Keratinocyte (primary cell): ENCODE measurements at regions not wholly inside any gene's neighbourhood (a gene's known extent, or its start where the extent isn't known, plus 50 kb on each side); places are given as distances from the start of the nearest gene placed in this dataset.

ENCODE experiments used
- DNase-seq: peaks from one replicate; pipeline ENCODE4 v3.0.0-alpha.2; 2011; ENCODE audit warnings: low read depth, missing footprints, low spot score
- FAIRE-seq: peaks from 2 replicates; lab custom pipeline; 2011; peaks lifted over from hg19 to GRCh38; lab: Jason Lieb, UNC
- H2AFZ ChIP-seq: 2 replicates; pipeline ENCODE4 v1.6.0; 2012; ENCODE audit warnings: low read length, control low read depth, inconsistent platforms; ENCODE audit not compliant: control insufficient read depth
- H3K27ac ChIP-seq: 2 replicates; pipeline ENCODE4 v1.5.1; 2011; ENCODE audit warnings: low read length; ENCODE audit not compliant: control insufficient read depth, insufficient read depth
- H3K27me3 ChIP-seq: 3 replicates; pipeline ENCODE4 v1.6.0; 2011; ENCODE audit warnings: low read length; ENCODE audit not compliant: control insufficient read depth, insufficient read depth; ENCODE audit errors: extremely low read depth
- H3K36me3 ChIP-seq, 2 experiments: 2 replicates in 1 of 2; 3 replicates in 1 of 2; pipeline ENCODE4 v1.5.1; 2011; ENCODE audit warnings: low read length in 2 of 2, mild to moderate bottlenecking in 1 of 2; ENCODE audit not compliant: control insufficient read depth in 2 of 2, insufficient read depth in 2 of 2; ENCODE audit errors: extremely low read depth in 1 of 2
- H3K4me1 ChIP-seq: 3 replicates; pipeline ENCODE4 v1.5.1; 2011; ENCODE audit warnings: low read length; ENCODE audit not compliant: control insufficient read depth, insufficient read depth; ENCODE audit errors: extremely low read depth
- H3K4me2 ChIP-seq: 3 replicates; pipeline ENCODE4 v1.6.0; 2011; ENCODE audit warnings: low read depth, low read length; ENCODE audit not compliant: control insufficient read depth, insufficient read depth; ENCODE audit errors: extremely low read depth
- H3K4me3 ChIP-seq, 3 experiments: fragments of 200-600 bp in 1 of 3; sonication (generic) in 1 of 3; 2 replicates in 2 of 3; 3 replicates in 1 of 3; pipeline ENCODE4 v1.5.1; 2011 to 2016; ENCODE audit warnings: low read length in 3 of 3, mild to moderate bottlenecking in 3 of 3, control low read depth in 2 of 3, inconsistent platforms in 1 of 3, low read depth in 1 of 3, mixed read lengths in 1 of 3, mixed run types in 1 of 3, moderate library complexity in 1 of 3; ENCODE audit not compliant: control insufficient read depth in 2 of 3, insufficient read depth in 2 of 3; ENCODE audit errors: extremely low read depth in 1 of 3
- H3K79me2 ChIP-seq: 2 replicates; pipeline ENCODE4 v1.6.0; 2012; ENCODE audit warnings: low read length; ENCODE audit not compliant: control insufficient read depth, insufficient read depth
- H3K9ac ChIP-seq: 3 replicates; pipeline ENCODE4 v1.6.0; 2011; ENCODE audit warnings: low read length; ENCODE audit not compliant: control insufficient read depth, insufficient read depth; ENCODE audit errors: extremely low read depth
- H3K9me1 ChIP-seq: 3 replicates; pipeline ENCODE4 v1.6.0; 2011; ENCODE audit warnings: low read length; ENCODE audit not compliant: control insufficient read depth, insufficient read depth; ENCODE audit errors: extremely low read depth
- H3K9me3 ChIP-seq: 2 replicates; pipeline ENCODE4 v1.5.1; 2012; ENCODE audit warnings: low read depth, low read length; ENCODE audit not compliant: control insufficient read depth
- H4K20me1 ChIP-seq: 3 replicates; pipeline ENCODE4 v1.6.0; 2011; ENCODE audit warnings: low read length; ENCODE audit not compliant: control insufficient read depth, insufficient read depth; ENCODE audit errors: extremely low read depth
- EZH2 ChIP-seq: IDR thresholded peaks from one replicate; pipeline ENCODE4 v1.6.1; 2012; ENCODE audit warnings: inconsistent platforms, mild to moderate bottlenecking, low read length, moderate library complexity
- dilution Hi-C: fragments of 300-500 bp; cut with MboI; formaldehyde crosslinking; loops from one replicate; pipeline ENCODE4 v1.7.0; 2020; ENCODE audit warnings: low sequenced_read_pairs; ENCODE audit not compliant: extremely low pct_ligation_motif_present
- TF ChIP-seq, protein P1 (sequence below), 3 experiments: IDR thresholded peaks in 1 of 3; conservative IDR thresholded peaks in 1 of 3; optimal IDR thresholded peaks in 1 of 3; 2 replicates in 2 of 3; 3 replicates in 1 of 3; pipeline versions ENCODE3 to v1.5.1; 2011; ENCODE audit warnings: low read length in 3 of 3, mild to moderate bottlenecking in 3 of 3, moderate library complexity in 2 of 3, control low read depth in 1 of 3, inconsistent platforms in 1 of 3; ENCODE audit not compliant: insufficient read depth in 2 of 3; ENCODE audit errors: extremely low read depth in 1 of 3

DNA sequence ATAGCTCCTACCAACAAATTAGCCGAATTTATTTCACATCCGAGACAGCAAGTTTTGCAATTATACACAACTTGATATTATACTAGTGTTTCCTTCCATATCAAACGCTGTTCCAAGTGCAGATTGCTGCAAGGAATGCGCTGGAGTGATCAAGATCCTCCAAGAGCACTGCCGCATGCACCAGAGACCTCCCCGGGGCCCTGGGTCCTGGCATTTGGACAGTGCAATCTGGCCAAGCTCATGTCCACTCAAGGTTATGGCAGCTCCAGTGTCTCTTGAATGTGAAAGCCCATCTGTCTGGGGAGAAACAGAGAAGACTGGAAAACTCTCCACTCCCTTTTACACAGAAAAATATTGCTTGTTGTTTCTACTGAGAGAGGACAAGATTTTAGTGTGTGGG, 111.9 kb downstream of the HSPH1 start:
- Histone ChIP-seq H3K27ac (no peak overlapping the region), H3K9me3 (no peaks in the 10 kb centered on the region), H3K36me3 (no peaks in the 10 kb centered on the region), H3K9me1 (no peaks in the 10 kb centered on the region), H3K9ac (no peak overlapping the region), H4K20me1 (no peaks in the 10 kb centered on the region), H3K4me2 (no peak overlapping the region), H3K4me1 (peaks cover 36% of the 10 kb centered on the region), H3K4me3 (no peak overlapping the region), H3K27me3 (no peaks in the 10 kb centered on the region), H3K79me2 (no peaks in the 10 kb centered on the region), H2AFZ (no peak overlapping the region)
- FAIRE-seq (no peak), DNase-seq (no peak)
- dilution Hi-C loops: no loop called here
- TF ChIP-seq, protein P1, sequence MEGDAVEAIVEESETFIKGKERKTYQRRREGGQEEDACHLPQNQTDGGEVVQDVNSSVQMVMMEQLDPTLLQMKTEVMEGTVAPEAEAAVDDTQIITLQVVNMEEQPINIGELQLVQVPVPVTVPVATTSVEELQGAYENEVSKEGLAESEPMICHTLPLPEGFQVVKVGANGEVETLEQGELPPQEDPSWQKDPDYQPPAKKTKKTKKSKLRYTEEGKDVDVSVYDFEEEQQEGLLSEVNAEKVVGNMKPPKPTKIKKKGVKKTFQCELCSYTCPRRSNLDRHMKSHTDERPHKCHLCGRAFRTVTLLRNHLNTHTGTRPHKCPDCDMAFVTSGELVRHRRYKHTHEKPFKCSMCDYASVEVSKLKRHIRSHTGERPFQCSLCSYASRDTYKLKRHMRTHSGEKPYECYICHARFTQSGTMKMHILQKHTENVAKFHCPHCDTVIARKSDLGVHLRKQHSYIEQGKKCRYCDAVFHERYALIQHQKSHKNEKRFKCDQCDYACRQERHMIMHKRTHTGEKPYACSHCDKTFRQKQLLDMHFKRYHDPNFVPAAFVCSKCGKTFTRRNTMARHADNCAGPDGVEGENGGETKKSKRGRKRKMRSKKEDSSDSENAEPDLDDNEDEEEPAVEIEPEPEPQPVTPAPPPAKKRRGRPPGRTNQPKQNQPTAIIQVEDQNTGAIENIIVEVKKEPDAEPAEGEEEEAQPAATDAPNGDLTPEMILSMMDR (optimal IDR thresholded peaks at IDR 0.05 in 1 of 3, IDR thresholded peaks at IDR 0.05 in 1 of 3, conservative IDR thresholded peaks at IDR 0.05 in 1 of 3; ENCODE audit: extremely low read depth in 1 of 3, insufficient read depth in 2 of 3, low read length in 3 of 3): no peak
- no peak for TF ChIP-seq EZH2

DNA sequence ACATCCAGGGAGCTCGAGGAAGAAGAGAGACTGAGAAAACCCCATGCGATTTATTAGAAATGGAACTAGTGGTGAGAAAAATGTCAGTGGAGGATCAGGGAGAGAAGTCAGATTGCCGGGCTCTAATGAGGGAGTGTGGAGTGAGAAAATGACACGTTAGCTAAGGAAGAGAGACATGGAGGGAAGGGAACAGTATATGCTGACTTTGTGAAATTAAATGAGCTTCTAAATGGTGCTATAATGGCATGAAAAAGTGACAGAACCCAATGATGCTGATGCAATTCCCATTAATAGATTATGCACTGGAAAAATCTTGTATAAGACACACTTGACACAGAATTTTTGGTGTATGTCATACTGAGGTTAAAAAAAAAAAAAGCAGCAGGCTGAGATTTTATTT, 112.6 kb downstream of the HSPH1 start:
- Histone ChIP-seq H3K27me3 (no peaks in the 10 kb centered on the region), H3K4me1 (peaks cover 43% of the 10 kb centered on the region), H3K36me3 (no peaks in the 10 kb centered on the region), H2AFZ (peak overlapping the region; percentile 84), H3K4me3 (no peak overlapping the region), H3K9me1 (no peaks in the 10 kb centered on the region), H3K4me2 (no peak overlapping the region), H3K9ac (no peak overlapping the region), H3K9me3 (no peaks in the 10 kb centered on the region), H3K79me2 (no peaks in the 10 kb centered on the region), H3K27ac (no peak overlapping the region), H4K20me1 (no peaks in the 10 kb centered on the region)
- TF ChIP-seq EZH2: no peak
- TF ChIP-seq, protein P1 (optimal IDR thresholded peaks at IDR 0.05 in 1 of 3, IDR thresholded peaks at IDR 0.05 in 1 of 3, conservative IDR thresholded peaks at IDR 0.05 in 1 of 3; ENCODE audit: extremely low read depth in 1 of 3, insufficient read depth in 2 of 3, low read length in 3 of 3): no peak
- no peak for DNase-seq
- FAIRE-seq: no peak
- dilution Hi-C loops: no loop called here
